DOHH2 (cell line): ENCODE measurements at regions not wholly inside any gene's neighbourhood (a gene's known extent, or its start where the extent isn't known, plus 50 kb on each side); places are given as distances from the start of the nearest gene placed in this dataset.

Experiments
- H3F3A ChIP-seq: fragments of 200-600 bp; sonication (generic), shearing (Covaris generic); 2 replicates; pipeline ENCODE4 v1.6.0; 2016; ENCODE audit warnings: antibody characterized with exemption, mild to moderate bottlenecking; ENCODE audit not compliant: control insufficient read depth, insufficient read depth
- H3K27ac ChIP-seq: fragments of 200-600 bp; sonication (generic); 2 replicates; pipeline ENCODE4 v1.5.1; 2014; ENCODE audit warnings: low read depth, mild to moderate bottlenecking, low read length, moderate library complexity
- H3K27me3 ChIP-seq: fragments of 200-600 bp; sonication (generic); 2 replicates; pipeline ENCODE4 v1.6.1; 2014; ENCODE audit warnings: mild to moderate bottlenecking, low read length, mixed read lengths; ENCODE audit not compliant: control insufficient read depth
- H3K36me3 ChIP-seq: fragments of 200-600 bp; sonication (generic); 2 replicates; pipeline ENCODE4 v1.6.1; 2014; ENCODE audit warnings: mild to moderate bottlenecking, low read length, moderate library complexity, mixed read lengths; ENCODE audit not compliant: control insufficient read depth
- H3K4me1 ChIP-seq: fragments of 200-600 bp; sonication (generic); 2 replicates; pipeline ENCODE4 v1.6.1; 2014; ENCODE audit warnings: mild to moderate bottlenecking, low read length, mixed read lengths; ENCODE audit not compliant: control insufficient read depth
- H3K4me2 ChIP-seq: fragments of 200-600 bp; sonication (generic); 2 replicates; pipeline ENCODE4 v1.6.0; 2014; ENCODE audit warnings: mild to moderate bottlenecking, low read length, moderate library complexity
- H3K4me3 ChIP-seq: fragments of 200-600 bp; sonication (generic); 2 replicates; pipeline ENCODE4 v1.5.1; 2014; ENCODE audit warnings: mild to moderate bottlenecking, low read length, mixed read lengths
- H3K79me2 ChIP-seq: fragments of 200-600 bp; sonication (generic); 2 replicates; pipeline ENCODE4 v1.6.1; 2014; ENCODE audit warnings: mild to moderate bottlenecking, low read length, mixed read lengths; ENCODE audit not compliant: control insufficient read depth
- H3K9me2 ChIP-seq: fragments of 200-600 bp; sonication (generic); replicated peaks from 2 replicates; pipeline ENCODE4 v1.6.1; 2014; ENCODE audit warnings: mild to moderate bottlenecking, low read length, mixed read lengths; ENCODE audit not compliant: control insufficient read depth
- H3K9me3 ChIP-seq: fragments of 200-600 bp; sonication (generic); 2 replicates; pipeline ENCODE4 v1.6.1; 2014; ENCODE audit warnings: antibody characterized with exemption, low read length, mixed read lengths; ENCODE audit not compliant: control insufficient read depth, insufficient read depth
- H4K20me1 ChIP-seq: fragments of 200-600 bp; sonication (generic); 2 replicates; pipeline ENCODE4 v1.6.0; 2014; ENCODE audit warnings: low read depth, mild to moderate bottlenecking, antibody characterized with exemption, low read length, moderate library complexity; ENCODE audit not compliant: control insufficient read depth, insufficient read depth
- EZH2phosphoT487 ChIP-seq: fragments of 200-600 bp; sonication (generic); IDR thresholded peaks from 2 replicates; pipeline ENCODE4 v1.6.1; 2017; ENCODE audit warnings: borderline replicate concordance, mild to moderate bottlenecking, antibody characterized with exemption, low read length, moderate library complexity, mixed read lengths
- TF ChIP-seq, protein P1 (sequence below): fragments of 200-600 bp; sonication (generic); IDR thresholded peaks from one replicate; pipeline ENCODE4 v1.5.1; 2014; ENCODE audit warnings: antibody characterized with exemption, mild to moderate bottlenecking, low read depth, low read length; ENCODE audit not compliant: poor library complexity, severe bottlenecking

DNA sequence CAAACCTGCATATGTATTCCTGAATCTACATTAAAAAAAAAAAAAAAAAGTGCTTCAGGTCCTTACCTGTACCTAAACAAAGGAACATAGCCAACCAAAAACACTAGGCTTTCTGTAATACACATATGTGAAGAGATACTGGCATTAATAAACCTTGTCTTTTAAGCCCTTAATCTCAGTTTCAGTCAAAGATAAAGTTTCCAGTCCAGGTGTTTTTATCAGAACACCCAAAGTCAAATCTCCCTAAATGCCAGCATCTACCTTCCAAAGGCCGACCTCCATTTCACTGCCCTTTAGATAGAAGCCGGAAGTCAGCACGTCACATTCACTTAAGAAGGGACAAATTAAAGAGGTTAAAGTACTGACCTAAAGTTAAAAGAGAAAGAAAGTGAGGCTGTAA lies 79.8 kb upstream of the NEBL start:
- Histone ChIP-seq H3K9me3 (no peaks in the 10 kb centered on the region), H3K27ac (no peak overlapping the region), H3K27me3 (no peaks in the 10 kb centered on the region), H3K4me2 (peak overlapping the region; percentile 34), H3F3A (no peaks in the 10 kb centered on the region), H3K36me3 (no peaks in the 10 kb centered on the region), H3K4me1 (peaks cover 42% of the 10 kb centered on the region), H3K9me2 (no peaks in the 10 kb centered on the region), H3K79me2 (no peaks in the 10 kb centered on the region), H3K4me3 (no peak overlapping the region), H4K20me1 (no peaks in the 10 kb centered on the region)
- TF ChIP-seq, protein P1, sequence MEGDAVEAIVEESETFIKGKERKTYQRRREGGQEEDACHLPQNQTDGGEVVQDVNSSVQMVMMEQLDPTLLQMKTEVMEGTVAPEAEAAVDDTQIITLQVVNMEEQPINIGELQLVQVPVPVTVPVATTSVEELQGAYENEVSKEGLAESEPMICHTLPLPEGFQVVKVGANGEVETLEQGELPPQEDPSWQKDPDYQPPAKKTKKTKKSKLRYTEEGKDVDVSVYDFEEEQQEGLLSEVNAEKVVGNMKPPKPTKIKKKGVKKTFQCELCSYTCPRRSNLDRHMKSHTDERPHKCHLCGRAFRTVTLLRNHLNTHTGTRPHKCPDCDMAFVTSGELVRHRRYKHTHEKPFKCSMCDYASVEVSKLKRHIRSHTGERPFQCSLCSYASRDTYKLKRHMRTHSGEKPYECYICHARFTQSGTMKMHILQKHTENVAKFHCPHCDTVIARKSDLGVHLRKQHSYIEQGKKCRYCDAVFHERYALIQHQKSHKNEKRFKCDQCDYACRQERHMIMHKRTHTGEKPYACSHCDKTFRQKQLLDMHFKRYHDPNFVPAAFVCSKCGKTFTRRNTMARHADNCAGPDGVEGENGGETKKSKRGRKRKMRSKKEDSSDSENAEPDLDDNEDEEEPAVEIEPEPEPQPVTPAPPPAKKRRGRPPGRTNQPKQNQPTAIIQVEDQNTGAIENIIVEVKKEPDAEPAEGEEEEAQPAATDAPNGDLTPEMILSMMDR, result no peak
- no peak for TF ChIP-seq EZH2phosphoT487

DNA sequence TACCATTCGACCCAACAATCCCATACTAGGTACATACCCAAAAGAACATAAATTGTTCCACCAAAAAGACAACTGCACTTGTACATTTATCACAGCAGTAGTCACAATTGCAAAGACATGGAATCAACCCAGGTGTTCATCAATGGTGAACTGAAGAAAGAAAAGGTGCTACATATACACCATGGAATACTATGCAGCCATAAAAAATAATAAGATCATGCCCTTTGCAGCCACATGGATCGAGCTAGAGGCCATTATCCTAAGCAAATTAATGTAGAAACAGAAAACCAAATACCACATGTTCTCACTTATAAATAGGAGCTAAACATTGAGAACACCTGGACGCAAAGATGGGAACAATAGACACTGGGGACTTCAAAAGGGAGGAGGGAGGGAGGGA lies 79.3 kb upstream of the NEBL start:
- Histone ChIP-seq H3K79me2 (no peaks in the 10 kb centered on the region), H3K36me3 (no peaks in the 10 kb centered on the region), H3K9me2 (no peaks in the 10 kb centered on the region), H3F3A (no peaks in the 10 kb centered on the region), H3K4me1 (peaks cover 47% of the 10 kb centered on the region), H3K4me2 (no peak overlapping the region), H3K9me3 (no peaks in the 10 kb centered on the region), H3K4me3 (no peak overlapping the region), H3K27me3 (no peaks in the 10 kb centered on the region), H3K27ac (no peak overlapping the region), H4K20me1 (no peaks in the 10 kb centered on the region)
- TF ChIP-seq, protein P1, result no peak
- TF ChIP-seq EZH2phosphoT487, result no peak

DNA sequence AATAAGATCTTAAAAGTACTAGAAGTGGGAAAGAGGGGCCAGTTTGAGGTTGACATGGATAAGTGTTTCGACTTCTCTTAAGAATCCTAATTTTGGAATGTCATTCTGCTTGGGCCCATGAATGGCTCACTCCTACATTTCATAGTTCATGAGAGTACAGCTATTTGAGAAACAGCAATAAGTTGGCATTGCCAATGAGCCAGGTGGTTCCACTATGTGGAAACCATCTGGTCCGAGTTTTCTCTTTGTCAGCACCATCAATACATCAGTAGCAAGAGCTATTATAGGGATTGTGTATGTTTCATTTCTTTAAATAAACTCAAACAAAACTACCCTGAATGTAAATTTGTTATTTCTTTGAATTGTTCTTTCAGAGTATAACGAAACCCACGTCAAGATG lies 78.1 kb upstream of the NEBL start:
- Histone ChIP-seq H3K9me3 (no peaks in the 10 kb centered on the region), H3K4me2 (no peak overlapping the region), H3K27me3 (no peaks in the 10 kb centered on the region), H4K20me1 (no peaks in the 10 kb centered on the region), H3K4me1 (peaks cover 54% of the 10 kb centered on the region), H3K9me2 (no peaks in the 10 kb centered on the region), H3K27ac (no peak overlapping the region), H3K79me2 (no peaks in the 10 kb centered on the region), H3K36me3 (no peaks in the 10 kb centered on the region), H3K4me3 (no peak overlapping the region), H3F3A (no peaks in the 10 kb centered on the region)
- no peak for TF ChIP-seq EZH2phosphoT487
- TF ChIP-seq, protein P1, result no peak

DNA sequence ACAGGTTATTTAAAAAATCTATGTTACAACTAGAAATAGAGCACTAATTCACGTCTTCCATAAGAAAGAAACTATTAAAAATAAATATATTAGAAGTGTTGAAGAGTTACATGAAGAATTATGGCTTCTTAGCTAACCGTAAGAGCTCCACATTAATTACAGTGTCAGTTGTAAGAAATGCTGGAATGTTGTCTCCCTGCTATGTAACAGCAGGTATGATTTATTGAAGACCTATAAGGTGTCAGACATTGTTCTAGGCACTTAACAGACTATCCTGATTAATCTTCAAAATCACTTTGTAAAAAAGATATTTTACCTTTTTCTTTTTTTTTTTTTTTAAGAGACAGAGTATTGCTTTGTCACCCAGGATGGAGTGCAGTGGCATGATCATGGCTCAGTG lies 75.8 kb upstream of the NEBL start:
- Histone ChIP-seq H3K27me3 (no peaks in the 10 kb centered on the region), H3K4me3 (no peak overlapping the region), H3K9me3 (no peaks in the 10 kb centered on the region), H3K27ac (no peak overlapping the region), H3K9me2 (no peaks in the 10 kb centered on the region), H3F3A (no peaks in the 10 kb centered on the region), H4K20me1 (no peaks in the 10 kb centered on the region), H3K36me3 (no peaks in the 10 kb centered on the region), H3K79me2 (no peaks in the 10 kb centered on the region), H3K4me2 (no peak overlapping the region), H3K4me1 (peaks cover 52% of the 10 kb centered on the region)
- TF ChIP-seq, protein P1, result no peak
- no peak for TF ChIP-seq EZH2phosphoT487
